ENCODE measurements at regions not wholly inside any gene's neighbourhood (a gene's known extent, or its start where the extent isn't known, plus 50 kb on each side); places are given as distances from the start of the nearest gene placed in this dataset.

GRCh38 chr1:88228114-88228513, 456.0 kb upstream of the PKN2 start:
- ATAC-seq: no peak
- WGBS, 2 donors (ENCODE audit: low coverage in 1 of 2): 43 to 61% methylated on average over 3 of the region's 3 CpGs
- no peaks in the 10 kb centered on the region for H3K36me3 ChIP-seq
- no peak overlapping the region for H3K27ac ChIP-seq
- no peaks in the 10 kb centered on the region for H3K27me3 ChIP-seq
- no peaks in the 10 kb centered on the region for H3K4me1 ChIP-seq
- no peak overlapping the region for H3K4me3 ChIP-seq
- no peaks in the 10 kb centered on the region for H3K9me3 ChIP-seq
- TF ChIP-seq POLR2A (IDR thresholded peaks at IDR 0.05): no peak

GRCh38 chr1:88230126-88230525, 453.9 kb upstream of the PKN2 start:
- no peak overlapping the region for H3K4me3 ChIP-seq
- no peak overlapping the region for H3K27ac ChIP-seq
- no peak for ATAC-seq
- no peaks in the 10 kb centered on the region for H3K4me1 ChIP-seq
- WGBS, 2 donors (ENCODE audit: low coverage in 1 of 2): 90 to 98% methylated on average over 2 to 3 of the region's 3 CpGs
- H3K27me3 ChIP-seq: no peaks in the 10 kb centered on the region
- no peaks in the 10 kb centered on the region for H3K9me3 ChIP-seq
- H3K36me3 ChIP-seq: no peaks in the 10 kb centered on the region
- no peak for TF ChIP-seq POLR2AphosphoS5 (IDR thresholded peaks at IDR 0.05)
- TF ChIP-seq POLR2A (IDR thresholded peaks at IDR 0.05): no peak
- TF ChIP-seq EP300 (IDR thresholded peaks at IDR 0.05): no peak
- TF ChIP-seq, protein P1, sequence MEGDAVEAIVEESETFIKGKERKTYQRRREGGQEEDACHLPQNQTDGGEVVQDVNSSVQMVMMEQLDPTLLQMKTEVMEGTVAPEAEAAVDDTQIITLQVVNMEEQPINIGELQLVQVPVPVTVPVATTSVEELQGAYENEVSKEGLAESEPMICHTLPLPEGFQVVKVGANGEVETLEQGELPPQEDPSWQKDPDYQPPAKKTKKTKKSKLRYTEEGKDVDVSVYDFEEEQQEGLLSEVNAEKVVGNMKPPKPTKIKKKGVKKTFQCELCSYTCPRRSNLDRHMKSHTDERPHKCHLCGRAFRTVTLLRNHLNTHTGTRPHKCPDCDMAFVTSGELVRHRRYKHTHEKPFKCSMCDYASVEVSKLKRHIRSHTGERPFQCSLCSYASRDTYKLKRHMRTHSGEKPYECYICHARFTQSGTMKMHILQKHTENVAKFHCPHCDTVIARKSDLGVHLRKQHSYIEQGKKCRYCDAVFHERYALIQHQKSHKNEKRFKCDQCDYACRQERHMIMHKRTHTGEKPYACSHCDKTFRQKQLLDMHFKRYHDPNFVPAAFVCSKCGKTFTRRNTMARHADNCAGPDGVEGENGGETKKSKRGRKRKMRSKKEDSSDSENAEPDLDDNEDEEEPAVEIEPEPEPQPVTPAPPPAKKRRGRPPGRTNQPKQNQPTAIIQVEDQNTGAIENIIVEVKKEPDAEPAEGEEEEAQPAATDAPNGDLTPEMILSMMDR (IDR thresholded peaks at IDR 0.05): no peak

DNA sequence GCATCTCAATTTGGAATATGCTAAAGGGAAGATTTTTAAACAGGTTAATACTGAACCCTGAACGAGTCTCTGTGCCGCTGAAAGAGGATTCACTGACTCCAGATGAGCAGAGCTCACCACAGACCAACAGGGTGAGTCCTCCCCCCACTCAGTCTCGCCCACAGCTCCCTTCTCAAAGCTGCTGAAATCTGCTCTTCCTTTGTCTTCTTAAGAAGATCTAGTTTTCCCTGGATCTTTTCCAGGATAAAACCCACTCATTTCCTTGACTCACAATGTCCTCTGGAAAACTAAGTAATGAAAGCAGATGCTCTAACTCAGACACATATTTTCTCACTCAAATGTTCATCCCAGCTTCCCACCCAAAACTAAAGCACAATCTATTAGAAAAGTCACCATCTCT, 447.0 kb upstream of the PKN2 start:
- Histone ChIP-seq H3K4me3 (no peak overlapping the region), H3K27me3 (no peaks in the 10 kb centered on the region), H3K9me3 (peaks cover 0 to 14% (median 0%) of the 10 kb centered on the region in 3 donors), H3K4me1 (no peaks in the 10 kb centered on the region), H3K27ac (no peak overlapping the region), H3K36me3 (no peaks in the 10 kb centered on the region)
- 50 to 51% methylated on average over 3 of the region's 3 CpGs for WGBS, 2 donors (ENCODE audit: low coverage in 1 of 2)
- TF ChIP-seq, protein P1 (IDR thresholded peaks at IDR 0.05): no peak
- TF ChIP-seq EP300 (IDR thresholded peaks at IDR 0.05): no peak
- no peak for TF ChIP-seq POLR2A (IDR thresholded peaks at IDR 0.05)
- no peak for TF ChIP-seq POLR2AphosphoS5 (IDR thresholded peaks at IDR 0.05)
- no peak for ATAC-seq

GRCh38 chr1:88239205-88239604, 444.9 kb upstream of the PKN2 start:
- H3K36me3 ChIP-seq: no peaks in the 10 kb centered on the region
- H3K4me1 ChIP-seq: no peaks in the 10 kb centered on the region
- H3K27ac ChIP-seq: no peak overlapping the region
- TF ChIP-seq, protein P1 (IDR thresholded peaks at IDR 0.05): no peak
- no peak for TF ChIP-seq EP300 (IDR thresholded peaks at IDR 0.05)
- TF ChIP-seq POLR2A (IDR thresholded peaks at IDR 0.05): no peak
- no peak for TF ChIP-seq POLR2AphosphoS5 (IDR thresholded peaks at IDR 0.05)
- peaks cover 0 to 14% (median 0%) of the 10 kb centered on the region in 3 donors for H3K9me3 ChIP-seq
- WGBS, 2 donors (ENCODE audit: low coverage in 1 of 2): 38 to 50% methylated on average over 1 of the region's 1 CpG
- no peaks in the 10 kb centered on the region for H3K27me3 ChIP-seq
- ATAC-seq: no peak
- no peak overlapping the region for H3K4me3 ChIP-seq

DNA sequence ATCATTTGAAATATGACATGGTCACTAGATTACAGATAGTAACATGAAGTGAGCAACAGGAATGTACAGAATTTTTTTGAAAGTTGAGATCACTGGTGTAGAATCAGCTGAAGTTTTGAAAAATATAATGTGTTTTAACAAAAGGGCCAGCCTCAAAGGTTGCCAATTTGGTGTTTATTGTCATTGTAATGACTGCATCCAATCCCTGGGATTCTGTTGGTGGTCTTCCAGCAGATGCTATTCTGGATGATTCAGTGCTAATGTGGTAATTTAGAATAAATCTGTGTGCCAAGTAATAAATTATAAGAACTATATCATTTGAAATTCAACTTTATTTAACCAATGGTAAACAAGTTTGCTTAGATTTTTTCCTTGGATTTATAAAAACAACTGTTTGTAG, 436.4 kb upstream of the PKN2 start:
- no peak for ATAC-seq

More for the DNA sequence above, 436.4 kb upstream of the PKN2 start:
- Histone ChIP-seq H3K27ac (no peak overlapping the region), H3K36me3 (no peaks in the 10 kb centered on the region), H3K4me3 (no peak overlapping the region), H3K9me3 (peaks cover 0 to 5% (median 0%) of the 10 kb centered on the region in 3 donors), H3K27me3 (no peaks in the 10 kb centered on the region), H3K4me1 (no peaks in the 10 kb centered on the region)
- TF ChIP-seq POLR2A (IDR thresholded peaks at IDR 0.05): no peak
- TF ChIP-seq EP300 (IDR thresholded peaks at IDR 0.05): no peak
- TF ChIP-seq, protein P1 (IDR thresholded peaks at IDR 0.05): no peak
- no peak for TF ChIP-seq POLR2AphosphoS5 (IDR thresholded peaks at IDR 0.05)
